ENCODE measurements at regions not wholly inside any gene's neighbourhood (a gene's known extent, or its start where the extent isn't known, plus 50 kb on each side); places are given as distances from the start of the nearest gene placed in this dataset.

GRCh38 chr7:89495704-89496103, 658.6 kb upstream of the STEAP1 start:
- no peak overlapping the region for H3K4me3 ChIP-seq (ENCODE audit: low read depth, low read length)
- no peak for DNase-seq (ENCODE audit: low read depth)
- TF ChIP-seq CTCF (IDR thresholded peaks at IDR 0.05; ENCODE audit: low read depth, low read length, missing control alignments): no peak

- no peak for TF ChIP-seq CTCF (IDR thresholded peaks at IDR 0.05; ENCODE audit: low read depth, low read length, missing control alignments)
- no peak for DNase-seq (ENCODE audit: low read depth)
These were observed 654.2 kb upstream of the STEAP1 start for GRCh38 chr7:89500084-89500483.

GRCh38 chr7:89503281-89503680, 651.0 kb upstream of the STEAP1 start:
- no peak for DNase-seq (ENCODE audit: low read depth)
- no peak overlapping the region for H3K4me3 ChIP-seq (ENCODE audit: low read depth, low read length)
- TF ChIP-seq CTCF (IDR thresholded peaks at IDR 0.05; ENCODE audit: low read depth, low read length, missing control alignments): no peak

More at GRCh38 chr7:89500084-89500483, 654.2 kb upstream of the STEAP1 start:
- no peak overlapping the region for H3K4me3 ChIP-seq (ENCODE audit: low read depth, low read length)

GRCh38 chr7:89507034-89507433, 647.2 kb upstream of the STEAP1 start:
- DNase-seq (ENCODE audit: low read depth): no peak
- no peak for TF ChIP-seq CTCF (IDR thresholded peaks at IDR 0.05; ENCODE audit: low read depth, low read length, missing control alignments)
- H3K4me3 ChIP-seq (ENCODE audit: low read depth, low read length): no peak overlapping the region

GRCh38 chr7:89511900-89512299, 642.4 kb upstream of the STEAP1 start:
- DNase-seq (ENCODE audit: low read depth): no peak
- no peak overlapping the region for H3K4me3 ChIP-seq (ENCODE audit: low read depth, low read length)
- no peak for TF ChIP-seq CTCF (IDR thresholded peaks at IDR 0.05; ENCODE audit: low read depth, low read length, missing control alignments)

- H3K4me3 ChIP-seq (ENCODE audit: low read depth, low read length): no peak overlapping the region
- DNase-seq (ENCODE audit: low read depth): no peak
- TF ChIP-seq CTCF (IDR thresholded peaks at IDR 0.05; ENCODE audit: low read depth, low read length, missing control alignments): no peak
These were observed 639.3 kb upstream of the STEAP1 start for GRCh38 chr7:89514970-89515369.

GRCh38 chr7:89517815-89518214, 636.5 kb upstream of the STEAP1 start:
- no peak for DNase-seq (ENCODE audit: low read depth)
- H3K4me3 ChIP-seq (ENCODE audit: low read depth, low read length): no peak overlapping the region
- TF ChIP-seq CTCF (IDR thresholded peaks at IDR 0.05; ENCODE audit: low read depth, low read length, missing control alignments): no peak

All from GM12864 (cell line).